HCT116 (cell line): ENCODE measurements at regions not wholly inside any gene's neighbourhood (a gene's known extent, or its start where the extent isn't known, plus 50 kb on each side); places are given as distances from the start of the nearest gene placed in this dataset.

ENCODE experiments used
- ATAC-seq: fragments of 200-7000 bp; cut with Tn5 transposase; 2 replicates; pipeline ENCODE4 v1.9.1; 2020; ENCODE audit warnings: mild to moderate bottlenecking, moderate library complexity
- BruUV-seq: library from RNA; stranded (reverse); fragments of 400-500 nt; replicated peaks from 2 replicates; lab custom pipeline; 2021; lab: Mats Ljungman, UMichigan
- CTCF ChIA-PET: fragments of 300-600 bp; sonication (Branson Sonifier 250); formaldehyde crosslinking; loops from one replicate; lab custom pipeline; 2021; ENCODE audit warnings: antibody characterized with exemption; lab: Charles Lee
- POLR2A ChIA-PET: fragments of 300-600, 350-600 bp; sonication (Branson Sonifier 250); formaldehyde crosslinking; loops from one replicate; lab custom pipeline; 2021; ENCODE audit warnings: antibody characterized with exemption; lab: Charles Lee
- RAD21 ChIA-PET, 2 experiments: fragments of 300-600 bp; sonication (Branson Sonifier 250); formaldehyde crosslinking; loops; one replicate each; lab custom pipeline; 2023; ENCODE audit warnings: low total read pairs in 2 of 2; ENCODE audit not compliant: uncharacterized antibody in 2 of 2, unreplicated experiment in 2 of 2, low non-redundant PET in 1 of 2; lab: Charles Lee
- DNase-seq: peaks from one replicate; pipeline ENCODE4 v3.0.0-alpha.2; 2010; ENCODE audit warnings: low read depth, low spot score
- H2AFZ ChIP-seq: fragments of 200-600 bp; shearing (Covaris generic), sonication (generic); 2 replicates; pipeline ENCODE4 v1.6.1; 2017; ENCODE audit warnings: low read depth, mixed run types, mixed read lengths, antibody characterized with exemption, low read length; ENCODE audit not compliant: poor library complexity, severe bottlenecking
- H3K27ac ChIP-seq: 2 replicates; pipeline ENCODE4 v1.5.1; 2012; ENCODE audit warnings: low read depth, low read length
- H3K27me3 ChIP-seq: fragments of 200-600 bp; sonication (generic); 2 replicates; pipeline ENCODE4 v1.6.1; 2016; ENCODE audit warnings: mixed run types, low read length, mixed read lengths; ENCODE audit not compliant: insufficient read depth
- H3K36me3 ChIP-seq, 2 experiments: fragments of 200-500 bp in 1 of 2; fragments of 200-600 bp in 1 of 2; sonication (Bioruptor generic) in 1 of 2; sonication (generic) in 1 of 2; 2 replicates each; pipeline versions ENCODE4 v1.5.1 to v1.6.1; 2014 to 2016; ENCODE audit warnings: low read length in 2 of 2, inconsistent platforms in 1 of 2, mixed read lengths in 1 of 2, mixed run types in 1 of 2; ENCODE audit not compliant: insufficient read depth in 2 of 2, control insufficient read depth in 1 of 2
- H3K4me1 ChIP-seq, 2 experiments: fragments of 200-600 bp in 1 of 2; sonication (generic) in 1 of 2; 2 replicates each; pipeline versions ENCODE4 v1.5.1 to v1.6.1; 2012 to 2017; ENCODE audit warnings: low read length in 2 of 2, inconsistent platforms in 1 of 2, mild to moderate bottlenecking in 1 of 2, mixed read lengths in 1 of 2, mixed run types in 1 of 2, moderate library complexity in 1 of 2; ENCODE audit not compliant: insufficient read depth in 2 of 2, control insufficient read depth in 1 of 2
- H3K4me2 ChIP-seq: fragments of 200-600 bp; sonication (generic); 2 replicates; pipeline ENCODE4 v1.6.1; 2017; ENCODE audit warnings: mixed run types, low read length, mixed read lengths
- H3K4me3 ChIP-seq, 2 experiments: fragments of 200-600 bp in 1 of 2; sonication (generic) in 1 of 2; replicated peaks in 1 of 2; 2 replicates each; pipeline ENCODE4 v1.5.1; 2011 to 2016; ENCODE audit warnings: low read length in 2 of 2, control low read depth in 1 of 2, low read depth in 1 of 2, mild to moderate bottlenecking in 1 of 2, mixed read lengths in 1 of 2, mixed run types in 1 of 2
- H3K79me2 ChIP-seq: fragments of 200-600 bp; sonication (generic); 2 replicates; pipeline ENCODE4 v1.6.1; 2017; ENCODE audit warnings: mild to moderate bottlenecking, mixed run types, low read length, moderate library complexity, mixed read lengths; ENCODE audit not compliant: insufficient read depth
- H3K9ac ChIP-seq: fragments of 200-600 bp; sonication (generic); 2 replicates; pipeline ENCODE4 v1.6.1; 2016; ENCODE audit warnings: low read length, mixed read lengths
- H3K9me2 ChIP-seq: fragments of 200-600 bp; sonication (generic), shearing (Covaris generic); 2 replicates; pipeline ENCODE4 v1.6.1; 2017; ENCODE audit warnings: mixed run types, mild to moderate bottlenecking, moderate library complexity; ENCODE audit not compliant: insufficient read depth
- H3K9me3 ChIP-seq, 2 experiments: fragments of 200-500 bp in 1 of 2; fragments of 200-600 bp in 1 of 2; sonication (Bioruptor generic) in 1 of 2; sonication (generic) in 1 of 2; 2 replicates each; pipeline ENCODE4 v1.6.1; 2014 to 2017; ENCODE audit warnings: low read length in 2 of 2, mixed read lengths in 2 of 2, inconsistent platforms in 1 of 2, low read depth in 1 of 2, mild to moderate bottlenecking in 1 of 2, mixed run types in 1 of 2, moderate library complexity in 1 of 2; ENCODE audit not compliant: control insufficient read depth in 1 of 2, insufficient read depth in 1 of 2
- H4K20me1 ChIP-seq: fragments of 200-600 bp; sonication (generic), shearing (Covaris generic); 2 replicates; pipeline ENCODE4 v1.6.1; 2017; ENCODE audit warnings: mixed run types, mild to moderate bottlenecking, moderate library complexity; ENCODE audit not compliant: insufficient read depth
- CBX3 ChIP-seq: IDR thresholded peaks from 2 replicates; pipeline ENCODE4 v1.6.1; 2012; ENCODE audit warnings: low read depth
- CEBPB ChIP-seq: IDR thresholded peaks from 2 replicates; pipeline ENCODE4 v1.6.1; 2012; ENCODE audit warnings: low read depth
- EGR1 ChIP-seq: IDR thresholded peaks from 2 replicates; pipeline ENCODE4 v1.6.1; 2012; ENCODE audit warnings: low read depth
- ELF1 ChIP-seq: IDR thresholded peaks from 2 replicates; pipeline ENCODE4 v1.6.1; 2012; ENCODE audit warnings: low read depth, borderline replicate concordance
- EZH2 ChIP-seq: fragments of 200-600 bp; sonication (generic); IDR thresholded peaks from 2 replicates; pipeline ENCODE4 v1.6.1; 2017; ENCODE audit warnings: antibody characterized with exemption, mixed run types
- EZH2phosphoT487 ChIP-seq: fragments of 200-600 bp; IDR thresholded peaks from 2 replicates; pipeline ENCODE4 v1.6.1; 2018; ENCODE audit warnings: antibody characterized with exemption, borderline replicate concordance
- JUND ChIP-seq: IDR thresholded peaks from 2 replicates; pipeline ENCODE4 v1.6.1; 2012
- POLR2A ChIP-seq: IDR thresholded peaks from 2 replicates; pipeline ENCODE4 v1.7.0; 2011; ENCODE audit warnings: borderline replicate concordance; ENCODE audit not compliant: insufficient read depth, insufficient read length; ENCODE audit errors: extremely low read depth
- POLR2AphosphoS5 ChIP-seq: IDR thresholded peaks from 2 replicates; pipeline ENCODE4 v1.6.1; 2011; ENCODE audit warnings: mild to moderate bottlenecking, low read depth, low read length, moderate library complexity
- RAD21 ChIP-seq: IDR thresholded peaks from 2 replicates; pipeline ENCODE4 v1.6.1; 2012; ENCODE audit warnings: low read depth, mild to moderate bottlenecking
- SIN3A ChIP-seq: IDR thresholded peaks from 2 replicates; pipeline ENCODE4 v1.6.1; 2012; ENCODE audit warnings: low read depth
- SP1 ChIP-seq: IDR thresholded peaks from 2 replicates; pipeline ENCODE4 v1.6.1; 2012; ENCODE audit warnings: low read depth
- YY1 ChIP-seq: IDR thresholded peaks from 2 replicates; pipeline ENCODE4 v1.6.1; 2011; ENCODE audit warnings: low read length, low read depth, moderate library complexity, mild to moderate bottlenecking; ENCODE audit not compliant: insufficient replicate concordance; ENCODE audit errors: extremely low read depth
- ZBTB33 ChIP-seq: IDR thresholded peaks from 2 replicates; pipeline ENCODE4 v1.6.1; 2011; ENCODE audit warnings: mild to moderate bottlenecking, low read length, moderate library complexity; ENCODE audit not compliant: insufficient replicate concordance; ENCODE audit errors: extremely low read depth
- ZFX ChIP-seq: fragments of 450-650 bp; IDR thresholded peaks from 2 replicates; pipeline ENCODE4 v1.6.1; 2017
- ZNF274 ChIP-seq: fragments of 200-500 bp; sonication (Bioruptor generic); IDR thresholded peaks from 2 replicates; pipeline ENCODE4 v1.6.1; 2014; ENCODE audit warnings: mild to moderate bottlenecking, low read depth, low read length, inconsistent platforms
- intact Hi-C: fragments of 100-400 bp; cut with micrococcal nuclease; formaldehyde crosslinking; loops from 2 replicates; pipeline ENCODE4 v1.10.0; 2022
- TF ChIP-seq, protein P1 (sequence below): IDR thresholded peaks from 2 replicates; pipeline ENCODE4 v1.6.1; 2012
- TF ChIP-seq, protein P2 (sequence below): IDR thresholded peaks from 2 replicates; pipeline ENCODE4 v1.6.1; 2012; ENCODE audit warnings: low read depth
- TF ChIP-seq, protein P3 (sequence below), 3 experiments: fragments of 200-600 bp in 1 of 3; sonication (generic) in 1 of 3; IDR thresholded peaks in 2 of 3; conservative IDR thresholded peaks in 1 of 3; 2 replicates each; pipeline ENCODE4 v1.5.1; 2012 to 2017; ENCODE audit warnings: low read depth in 2 of 3, low read length in 2 of 3, antibody characterized with exemption in 1 of 3, borderline replicate concordance in 1 of 3, control low read depth in 1 of 3, mild to moderate bottlenecking in 1 of 3, mixed read lengths in 1 of 3, mixed run types in 1 of 3, moderate library complexity in 1 of 3; ENCODE audit not compliant: insufficient read depth in 1 of 3

GRCh38 chr18:78857314-78858150, 122.1 kb upstream of the SALL3 start:
- RAD21 ChIA-PET, result no interaction called here
- no peak overlapping the region for H3K4me2 ChIP-seq
- TF ChIP-seq EGR1 (no peak), ELF1 (no peak), POLR2AphosphoS5 (no peak), ZBTB33 (no peak), YY1 (no peak), EZH2 (no peak), EZH2phosphoT487 (no peak), JUND (no peak), ZNF274 (no peak), SIN3A (no peak), CEBPB (no peak), SP1 (no peak), ZFX (no peak), CBX3 (no peak), RAD21 (no peak), POLR2A (no peak)
- TF ChIP-seq, protein P1, sequence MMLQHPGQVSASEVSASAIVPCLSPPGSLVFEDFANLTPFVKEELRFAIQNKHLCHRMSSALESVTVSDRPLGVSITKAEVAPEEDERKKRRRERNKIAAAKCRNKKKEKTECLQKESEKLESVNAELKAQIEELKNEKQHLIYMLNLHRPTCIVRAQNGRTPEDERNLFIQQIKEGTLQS, result no peak
- TF ChIP-seq, protein P2, sequence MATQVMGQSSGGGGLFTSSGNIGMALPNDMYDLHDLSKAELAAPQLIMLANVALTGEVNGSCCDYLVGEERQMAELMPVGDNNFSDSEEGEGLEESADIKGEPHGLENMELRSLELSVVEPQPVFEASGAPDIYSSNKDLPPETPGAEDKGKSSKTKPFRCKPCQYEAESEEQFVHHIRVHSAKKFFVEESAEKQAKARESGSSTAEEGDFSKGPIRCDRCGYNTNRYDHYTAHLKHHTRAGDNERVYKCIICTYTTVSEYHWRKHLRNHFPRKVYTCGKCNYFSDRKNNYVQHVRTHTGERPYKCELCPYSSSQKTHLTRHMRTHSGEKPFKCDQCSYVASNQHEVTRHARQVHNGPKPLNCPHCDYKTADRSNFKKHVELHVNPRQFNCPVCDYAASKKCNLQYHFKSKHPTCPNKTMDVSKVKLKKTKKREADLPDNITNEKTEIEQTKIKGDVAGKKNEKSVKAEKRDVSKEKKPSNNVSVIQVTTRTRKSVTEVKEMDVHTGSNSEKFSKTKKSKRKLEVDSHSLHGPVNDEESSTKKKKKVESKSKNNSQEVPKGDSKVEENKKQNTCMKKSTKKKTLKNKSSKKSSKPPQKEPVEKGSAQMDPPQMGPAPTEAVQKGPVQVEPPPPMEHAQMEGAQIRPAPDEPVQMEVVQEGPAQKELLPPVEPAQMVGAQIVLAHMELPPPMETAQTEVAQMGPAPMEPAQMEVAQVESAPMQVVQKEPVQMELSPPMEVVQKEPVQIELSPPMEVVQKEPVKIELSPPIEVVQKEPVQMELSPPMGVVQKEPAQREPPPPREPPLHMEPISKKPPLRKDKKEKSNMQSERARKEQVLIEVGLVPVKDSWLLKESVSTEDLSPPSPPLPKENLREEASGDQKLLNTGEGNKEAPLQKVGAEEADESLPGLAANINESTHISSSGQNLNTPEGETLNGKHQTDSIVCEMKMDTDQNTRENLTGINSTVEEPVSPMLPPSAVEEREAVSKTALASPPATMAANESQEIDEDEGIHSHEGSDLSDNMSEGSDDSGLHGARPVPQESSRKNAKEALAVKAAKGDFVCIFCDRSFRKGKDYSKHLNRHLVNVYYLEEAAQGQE, result no peak
- TF ChIP-seq, protein P3, sequence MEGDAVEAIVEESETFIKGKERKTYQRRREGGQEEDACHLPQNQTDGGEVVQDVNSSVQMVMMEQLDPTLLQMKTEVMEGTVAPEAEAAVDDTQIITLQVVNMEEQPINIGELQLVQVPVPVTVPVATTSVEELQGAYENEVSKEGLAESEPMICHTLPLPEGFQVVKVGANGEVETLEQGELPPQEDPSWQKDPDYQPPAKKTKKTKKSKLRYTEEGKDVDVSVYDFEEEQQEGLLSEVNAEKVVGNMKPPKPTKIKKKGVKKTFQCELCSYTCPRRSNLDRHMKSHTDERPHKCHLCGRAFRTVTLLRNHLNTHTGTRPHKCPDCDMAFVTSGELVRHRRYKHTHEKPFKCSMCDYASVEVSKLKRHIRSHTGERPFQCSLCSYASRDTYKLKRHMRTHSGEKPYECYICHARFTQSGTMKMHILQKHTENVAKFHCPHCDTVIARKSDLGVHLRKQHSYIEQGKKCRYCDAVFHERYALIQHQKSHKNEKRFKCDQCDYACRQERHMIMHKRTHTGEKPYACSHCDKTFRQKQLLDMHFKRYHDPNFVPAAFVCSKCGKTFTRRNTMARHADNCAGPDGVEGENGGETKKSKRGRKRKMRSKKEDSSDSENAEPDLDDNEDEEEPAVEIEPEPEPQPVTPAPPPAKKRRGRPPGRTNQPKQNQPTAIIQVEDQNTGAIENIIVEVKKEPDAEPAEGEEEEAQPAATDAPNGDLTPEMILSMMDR (IDR thresholded peaks at IDR 0.05 in 2 of 3, conservative IDR thresholded peaks at IDR 0.05 in 1 of 3; ENCODE audit: borderline replicate concordance in 1 of 3, insufficient read depth in 1 of 3, low read depth in 2 of 3, low read length in 2 of 3), result no peak
- POLR2A ChIA-PET, result no interaction called here
- H2AFZ ChIP-seq, result no peak overlapping the region
- no peaks in the 10 kb centered on the region for H3K9me2 ChIP-seq
- no peaks in the 10 kb centered on the region for H3K27me3 ChIP-seq
- H3K9ac ChIP-seq, result no peak overlapping the region
- H4K20me1 ChIP-seq, result no peaks in the 10 kb centered on the region
- H3K9me3 ChIP-seq, result peaks cover 0 to 3% of the 10 kb centered on the region in 2 experiments; a peak in 1 of 4 replicates
- BruUV-seq, result no TSS peak
- intact Hi-C loops, result no loop called here
- no peak for DNase-seq
- no peak overlapping the region for H3K27ac ChIP-seq
- no peak for ATAC-seq
- H3K4me3 ChIP-seq, result no peak overlapping the region
- H3K36me3 ChIP-seq, result no peaks in the 10 kb centered on the region
- H3K79me2 ChIP-seq, result no peaks in the 10 kb centered on the region
- H3K4me1 ChIP-seq, result no peaks in the 10 kb centered on the region
- CTCF ChIA-PET, result interaction anchor here (0.5 kb wide), 1 partner anchor 89 kb away, joined by 6 read pairs; no protein-coding TSS in a partner anchor
